RPMI7951 (cell line): ENCODE measurements at regions not wholly inside any gene's neighbourhood (a gene's known extent, or its start where the extent isn't known, plus 50 kb on each side); places are given as distances from the start of the nearest gene placed in this dataset.

ENCODE experiments used
- DNase-seq: peaks from one replicate; pipeline ENCODE4 v3.0.0-alpha.2; 2012; ENCODE audit warnings: low read depth

- DNase-seq, result peak; percentile 86
Measured at GRCh38 chr2:71892896-71893295, 254.8 kb downstream of the CYP26B1 start.

- DNase-seq, result no peak
Measured at GRCh38 chr2:71892423-71892730, 255.3 kb downstream of the CYP26B1 start.

- no peak for DNase-seq
Measured at GRCh38 chr2:71891719-71892422, 255.8 kb downstream of the CYP26B1 start.

- DNase-seq, result no peak
Measured at GRCh38 chr2:71891155-71891554, 256.5 kb downstream of the CYP26B1 start.

GRCh38 chr2:71889759-71890684 lies 257.6 kb downstream of the CYP26B1 start:
- DNase-seq, result peak; percentile 97

GRCh38 chr2:71888751-71889445 lies 258.8 kb downstream of the CYP26B1 start:
- peak; percentile 87 for DNase-seq

- no peak for DNase-seq
Measured at GRCh38 chr2:71887196-71887595, 260.5 kb downstream of the CYP26B1 start.

GRCh38 chr2:71886241-71886640 lies 261.4 kb downstream of the CYP26B1 start:
- DNase-seq, result no peak

GRCh38 chr2:71884303-71885042 lies 263.2 kb downstream of the CYP26B1 start:
- peak; percentile 92 for DNase-seq

GRCh38 chr2:71882949-71883472 lies 264.7 kb downstream of the CYP26B1 start:
- peak; percentile 100 for DNase-seq

- no peak for DNase-seq
Measured at GRCh38 chr2:71882236-71882946, 265.3 kb downstream of the CYP26B1 start.

- peak; percentile 91 for DNase-seq
Measured at GRCh38 chr2:71880846-71881610, 266.6 kb downstream of the CYP26B1 start.

- DNase-seq, result no peak
Measured at GRCh38 chr2:71880287-71880686, 267.4 kb downstream of the CYP26B1 start.

GRCh38 chr2:71879509-71880184 lies 268.0 kb downstream of the CYP26B1 start:
- no peak for DNase-seq

GRCh38 chr2:71878626-71879508 lies 268.8 kb downstream of the CYP26B1 start:
- DNase-seq, result no peak

GRCh38 chr2:71877636-71878035 lies 270.0 kb downstream of the CYP26B1 start:
- no peak for DNase-seq

GRCh38 chr2:71876542-71877451 lies 270.9 kb downstream of the CYP26B1 start:
- peak; percentile 49 for DNase-seq
